ENCODE measurements at regions not wholly inside any gene's neighbourhood (a gene's known extent, or its start where the extent isn't known, plus 50 kb on each side); places are given as distances from the start of the nearest gene placed in this dataset.

DNA sequence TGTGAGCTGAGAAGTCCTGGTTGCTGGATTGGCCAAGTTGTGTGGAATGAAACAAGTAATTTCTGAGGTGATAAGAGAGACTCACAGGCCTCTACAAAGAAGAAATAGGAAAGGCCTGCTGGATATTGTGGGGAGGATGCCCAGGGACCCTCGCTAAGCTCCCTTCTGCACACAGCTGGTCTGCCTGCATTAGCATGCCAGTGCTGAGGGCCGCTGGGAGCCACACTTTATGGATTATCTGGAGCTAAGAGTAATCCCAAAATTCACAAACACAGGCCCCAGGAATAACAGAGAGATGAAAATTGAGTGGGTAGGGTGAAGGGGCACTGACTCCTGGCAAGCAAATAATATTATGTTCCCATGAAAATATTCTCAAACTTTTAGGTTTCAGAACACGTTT, 114.9 kb upstream of the SIX3 start:
- Histone ChIP-seq H3K9ac (ENCODE audit: low read length) (no peak overlapping the region), H3K27me3 (ENCODE audit: insufficient read depth, low read length) (0 out of 2 replicates have a peak, but pooled peaks cover 3% of the 10 kb centered on the region), H3K79me2 (ENCODE audit: insufficient read depth, low read length) (no peaks in the 10 kb centered on the region), H3K4me3 (replicated peaks in 1 of 2; ENCODE audit: low read depth in 1 of 2, low read length in 2 of 2) (no peak overlapping the region), H3K9me3 (ENCODE audit: control insufficient read depth in 1 of 2, insufficient read depth in 1 of 2, low read depth in 1 of 2, low read length in 2 of 2) (no peaks in the 10 kb centered on the region), H4K20me1 (ENCODE audit: insufficient read depth) (no peaks in the 10 kb centered on the region), H2AFZ (ENCODE audit: low read depth, low read length, poor library complexity, severe bottlenecking) (no peak overlapping the region), H3K9me2 (ENCODE audit: insufficient read depth) (no peaks in the 10 kb centered on the region), H3K36me3 (ENCODE audit: control insufficient read depth in 1 of 2, insufficient read depth in 2 of 2, low read length in 2 of 2) (no peaks in the 10 kb centered on the region), H3K4me2 (ENCODE audit: low read length) (no peak overlapping the region), H3K4me1 (ENCODE audit: control insufficient read depth in 1 of 2, insufficient read depth in 2 of 2, low read length in 2 of 2) (no peaks in the 10 kb centered on the region), H3K27ac (ENCODE audit: low read depth, low read length) (no peak overlapping the region)
- TF ChIP-seq EGR1 (IDR thresholded peaks at IDR 0.05; ENCODE audit: low read depth) (no peak), SP1 (IDR thresholded peaks at IDR 0.05; ENCODE audit: low read depth) (no peak), CBX3 (IDR thresholded peaks at IDR 0.05; ENCODE audit: low read depth) (no peak), FOSL1 (IDR thresholded peaks at IDR 0.05; ENCODE audit: low read depth) (no peak), ZNF274 (IDR thresholded peaks at IDR 0.05; ENCODE audit: low read depth, low read length) (no peak), ELF1 (IDR thresholded peaks at IDR 0.05; ENCODE audit: borderline replicate concordance, low read depth) (no peak), POLR2A (IDR thresholded peaks at IDR 0.05; ENCODE audit: borderline replicate concordance, extremely low read depth, insufficient read depth, insufficient read length) (no peak), ZFX (IDR thresholded peaks at IDR 0.05) (no peak), RAD21 (IDR thresholded peaks at IDR 0.05; ENCODE audit: low read depth) (no peak), EZH2phosphoT487 (IDR thresholded peaks at IDR 0.05; ENCODE audit: borderline replicate concordance) (no peak), SRF (IDR thresholded peaks at IDR 0.05; ENCODE audit: low read depth) (no peak), SIN3A (IDR thresholded peaks at IDR 0.05; ENCODE audit: low read depth) (no peak), JUND (IDR thresholded peaks at IDR 0.05) (no peak)
- TF ChIP-seq, protein P1, sequence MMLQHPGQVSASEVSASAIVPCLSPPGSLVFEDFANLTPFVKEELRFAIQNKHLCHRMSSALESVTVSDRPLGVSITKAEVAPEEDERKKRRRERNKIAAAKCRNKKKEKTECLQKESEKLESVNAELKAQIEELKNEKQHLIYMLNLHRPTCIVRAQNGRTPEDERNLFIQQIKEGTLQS (IDR thresholded peaks at IDR 0.05): no peak
- TF ChIP-seq, protein P2, sequence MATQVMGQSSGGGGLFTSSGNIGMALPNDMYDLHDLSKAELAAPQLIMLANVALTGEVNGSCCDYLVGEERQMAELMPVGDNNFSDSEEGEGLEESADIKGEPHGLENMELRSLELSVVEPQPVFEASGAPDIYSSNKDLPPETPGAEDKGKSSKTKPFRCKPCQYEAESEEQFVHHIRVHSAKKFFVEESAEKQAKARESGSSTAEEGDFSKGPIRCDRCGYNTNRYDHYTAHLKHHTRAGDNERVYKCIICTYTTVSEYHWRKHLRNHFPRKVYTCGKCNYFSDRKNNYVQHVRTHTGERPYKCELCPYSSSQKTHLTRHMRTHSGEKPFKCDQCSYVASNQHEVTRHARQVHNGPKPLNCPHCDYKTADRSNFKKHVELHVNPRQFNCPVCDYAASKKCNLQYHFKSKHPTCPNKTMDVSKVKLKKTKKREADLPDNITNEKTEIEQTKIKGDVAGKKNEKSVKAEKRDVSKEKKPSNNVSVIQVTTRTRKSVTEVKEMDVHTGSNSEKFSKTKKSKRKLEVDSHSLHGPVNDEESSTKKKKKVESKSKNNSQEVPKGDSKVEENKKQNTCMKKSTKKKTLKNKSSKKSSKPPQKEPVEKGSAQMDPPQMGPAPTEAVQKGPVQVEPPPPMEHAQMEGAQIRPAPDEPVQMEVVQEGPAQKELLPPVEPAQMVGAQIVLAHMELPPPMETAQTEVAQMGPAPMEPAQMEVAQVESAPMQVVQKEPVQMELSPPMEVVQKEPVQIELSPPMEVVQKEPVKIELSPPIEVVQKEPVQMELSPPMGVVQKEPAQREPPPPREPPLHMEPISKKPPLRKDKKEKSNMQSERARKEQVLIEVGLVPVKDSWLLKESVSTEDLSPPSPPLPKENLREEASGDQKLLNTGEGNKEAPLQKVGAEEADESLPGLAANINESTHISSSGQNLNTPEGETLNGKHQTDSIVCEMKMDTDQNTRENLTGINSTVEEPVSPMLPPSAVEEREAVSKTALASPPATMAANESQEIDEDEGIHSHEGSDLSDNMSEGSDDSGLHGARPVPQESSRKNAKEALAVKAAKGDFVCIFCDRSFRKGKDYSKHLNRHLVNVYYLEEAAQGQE (IDR thresholded peaks at IDR 0.05; ENCODE audit: low read depth): no peak
- intact Hi-C loops (cut with micrococcal nuclease): no loop called here
- ATAC-seq (no peak), DNase-seq (ENCODE audit: low read depth, low spot score) (no peak)
- CTCF ChIA-PET: no interaction called here
- BruUV-seq (replicated peaks): no TSS peak
- RAD21 ChIA-PET (ENCODE audit: low non-redundant PET in 1 of 2, low total read pairs in 2 of 2, uncharacterized antibody in 2 of 2, unreplicated experiment in 2 of 2): no interaction called here
- POLR2A ChIA-PET: no interaction called here
